ENCODE measurements at regions not wholly inside any gene's neighbourhood (a gene's known extent, or its start where the extent isn't known, plus 50 kb on each side); places are given as distances from the start of the nearest gene placed in this dataset.

GRCh38 chr18:73669297-73669696 is 478.3 kb downstream of the FBXO15 start:
- Histone ChIP-seq H3K36me3 (no peaks in the 10 kb centered on the region), H3K27me3 (no peaks in the 10 kb centered on the region), H3K4me3 (no peak overlapping the region), H3K4me1 (no peaks in the 10 kb centered on the region), H3K27ac (no peak overlapping the region), H3K9me3 (no peaks in the 10 kb centered on the region)
- TF ChIP-seq CTCF (IDR thresholded peaks at IDR 0.05), result no peak
- intact Hi-C loops (cut with DNase I), result no loop called here
- DNase-seq (ENCODE audit: low spot score in 2 of 2), result no peak

- no peak overlapping the region for H3K4me3 ChIP-seq
- intact Hi-C loops (cut with DNase I), result no loop called here
- H3K27me3 ChIP-seq, result no peaks in the 10 kb centered on the region
- TF ChIP-seq CTCF (IDR thresholded peaks at IDR 0.05), result no peak
- H3K4me1 ChIP-seq, result no peaks in the 10 kb centered on the region
- H3K36me3 ChIP-seq, result no peaks in the 10 kb centered on the region
- no peak overlapping the region for H3K27ac ChIP-seq
- no peak for DNase-seq (ENCODE audit: low spot score in 2 of 2)
- H3K9me3 ChIP-seq, result no peaks in the 10 kb centered on the region
Observed at GRCh38 chr18:73668051-73668450, 479.6 kb downstream of the FBXO15 start.

- intact Hi-C loops (cut with DNase I), result no loop called here
- Histone ChIP-seq H3K36me3 (no peaks in the 10 kb centered on the region), H3K27me3 (no peaks in the 10 kb centered on the region), H3K4me3 (no peak overlapping the region), H3K9me3 (no peaks in the 10 kb centered on the region), H3K4me1 (no peaks in the 10 kb centered on the region), H3K27ac (no peak overlapping the region)
- no peak for TF ChIP-seq CTCF (IDR thresholded peaks at IDR 0.05)
- no peak for DNase-seq (ENCODE audit: low spot score in 2 of 2)
Observed at GRCh38 chr18:73666772-73667171, 480.9 kb downstream of the FBXO15 start.

GRCh38 chr18:73664896-73665295 is 482.7 kb downstream of the FBXO15 start:
- Histone ChIP-seq H3K4me1 (no peaks in the 10 kb centered on the region), H3K9me3 (no peaks in the 10 kb centered on the region), H3K27me3 (no peaks in the 10 kb centered on the region), H3K36me3 (no peaks in the 10 kb centered on the region), H3K4me3 (no peak overlapping the region), H3K27ac (no peak overlapping the region)
- intact Hi-C loops (cut with DNase I), result no loop called here
- no peak for DNase-seq (ENCODE audit: low spot score in 2 of 2)
- TF ChIP-seq CTCF (IDR thresholded peaks at IDR 0.05), result no peak

- intact Hi-C loops (cut with DNase I), result no loop called here
- no peak overlapping the region for H3K27ac ChIP-seq
Observed at GRCh38 chr18:73663581-73663980, 484.1 kb downstream of the FBXO15 start.

More at GRCh38 chr18:73663581-73663980, 484.1 kb downstream of the FBXO15 start:
- Histone ChIP-seq H3K4me3 (no peak overlapping the region), H3K9me3 (no peaks in the 10 kb centered on the region), H3K27me3 (no peaks in the 10 kb centered on the region), H3K36me3 (no peaks in the 10 kb centered on the region), H3K4me1 (no peaks in the 10 kb centered on the region)
- DNase-seq (ENCODE audit: low spot score in 2 of 2), result no peak
- TF ChIP-seq CTCF (IDR thresholded peaks at IDR 0.05), result no peak

Measured in ascending aorta (tissue), 2 donors.